ENCODE measurements at regions not wholly inside any gene's neighbourhood (a gene's known extent, or its start where the extent isn't known, plus 50 kb on each side); places are given as distances from the start of the nearest gene placed in this dataset.

- TF ChIP-seq FOXP2 (optimal IDR thresholded peaks at IDR 0.05; ENCODE audit: control extremely low read depth, extremely low read length, insufficient read depth): no peak
- no peak for TF ChIP-seq EZH2 (IDR thresholded peaks at IDR 0.05)
- no peak for TF ChIP-seq POLR2AphosphoS5 (IDR thresholded peaks at IDR 0.05; ENCODE audit: borderline replicate concordance, low read depth, low read length)
- no peak overlapping the region for H3K4me3 ChIP-seq
- H3K9ac ChIP-seq (ENCODE audit: insufficient read length): no peak overlapping the region
- no peak overlapping the region for H3K27ac ChIP-seq
- DNase-seq (ENCODE audit: low read depth, low spot score): no peak
- no peaks in the 10 kb centered on the region for H3K36me3 ChIP-seq (ENCODE audit: insufficient read depth, low read length)
- no peaks in the 10 kb centered on the region for H3K9me3 ChIP-seq (ENCODE audit: low read depth, low read length)
Observed at GRCh38 chr5:165919196-165919595, 2372.2 kb upstream of the WWC1 start.

GRCh38 chr5:165920655-165921054, 2370.8 kb upstream of the WWC1 start:
- Histone ChIP-seq H3K27ac (no peak overlapping the region), H3K36me3 (ENCODE audit: insufficient read depth, low read length) (no peaks in the 10 kb centered on the region), H3K9me3 (ENCODE audit: low read depth, low read length) (no peaks in the 10 kb centered on the region), H3K4me3 (no peak overlapping the region), H3K9ac (ENCODE audit: insufficient read length) (no peak overlapping the region)
- TF ChIP-seq POLR2AphosphoS5 (IDR thresholded peaks at IDR 0.05; ENCODE audit: borderline replicate concordance, low read depth, low read length): no peak
- no peak for DNase-seq (ENCODE audit: low read depth, low spot score)

- H3K9me3 ChIP-seq (ENCODE audit: low read depth, low read length): no peaks in the 10 kb centered on the region
- no peak overlapping the region for H3K9ac ChIP-seq (ENCODE audit: insufficient read length)
- DNase-seq (ENCODE audit: low read depth, low spot score): no peak
- H3K4me3 ChIP-seq: no peak overlapping the region
- no peak overlapping the region for H3K27ac ChIP-seq
- TF ChIP-seq POLR2AphosphoS5 (IDR thresholded peaks at IDR 0.05; ENCODE audit: borderline replicate concordance, low read depth, low read length) (no peak), FOXP2 (optimal IDR thresholded peaks at IDR 0.05; ENCODE audit: control extremely low read depth, extremely low read length, insufficient read depth) (no peak), EZH2 (IDR thresholded peaks at IDR 0.05) (no peak)
- H3K36me3 ChIP-seq (ENCODE audit: insufficient read depth, low read length): no peaks in the 10 kb centered on the region
Observed at GRCh38 chr5:165928971-165929370, 2362.5 kb upstream of the WWC1 start.

GRCh38 chr5:165940541-165940940, 2350.9 kb upstream of the WWC1 start:
- Histone ChIP-seq H3K9ac (ENCODE audit: insufficient read length) (no peak overlapping the region), H3K36me3 (ENCODE audit: insufficient read depth, low read length) (no peaks in the 10 kb centered on the region), H3K4me3 (no peak overlapping the region), H3K9me3 (ENCODE audit: low read depth, low read length) (no peaks in the 10 kb centered on the region), H3K27ac (no peak overlapping the region)
- TF ChIP-seq POLR2AphosphoS5 (IDR thresholded peaks at IDR 0.05; ENCODE audit: borderline replicate concordance, low read depth, low read length) (no peak), EZH2 (IDR thresholded peaks at IDR 0.05) (no peak), FOXP2 (optimal IDR thresholded peaks at IDR 0.05; ENCODE audit: control extremely low read depth, extremely low read length, insufficient read depth) (no peak)
- DNase-seq (ENCODE audit: low read depth, low spot score): no peak

- TF ChIP-seq POLR2AphosphoS5 (IDR thresholded peaks at IDR 0.05; ENCODE audit: borderline replicate concordance, low read depth, low read length): no peak
- Histone ChIP-seq H3K9ac (ENCODE audit: insufficient read length) (no peak overlapping the region), H3K4me3 (no peak overlapping the region), H3K9me3 (ENCODE audit: low read depth, low read length) (no peaks in the 10 kb centered on the region), H3K36me3 (ENCODE audit: insufficient read depth, low read length) (no peaks in the 10 kb centered on the region), H3K27ac (no peak overlapping the region)
- no peak for DNase-seq (ENCODE audit: low read depth, low spot score)
Observed at GRCh38 chr5:165956854-165957253, 2334.6 kb upstream of the WWC1 start.

GRCh38 chr5:165981671-165982070, 2309.8 kb upstream of the WWC1 start:
- no peaks in the 10 kb centered on the region for H3K9me3 ChIP-seq (ENCODE audit: low read depth, low read length)
- H3K4me3 ChIP-seq: no peak overlapping the region
- no peak for DNase-seq (ENCODE audit: low read depth, low spot score)
- H3K9ac ChIP-seq (ENCODE audit: insufficient read length): no peak overlapping the region
- TF ChIP-seq FOXP2 (optimal IDR thresholded peaks at IDR 0.05; ENCODE audit: control extremely low read depth, extremely low read length, insufficient read depth) (no peak), POLR2AphosphoS5 (IDR thresholded peaks at IDR 0.05; ENCODE audit: borderline replicate concordance, low read depth, low read length) (no peak), EZH2 (IDR thresholded peaks at IDR 0.05) (no peak)
- no peaks in the 10 kb centered on the region for H3K36me3 ChIP-seq (ENCODE audit: insufficient read depth, low read length)
- H3K27ac ChIP-seq: no peak overlapping the region

- no peak overlapping the region for H3K9ac ChIP-seq (ENCODE audit: insufficient read length)
- no peak for TF ChIP-seq FOXP2 (optimal IDR thresholded peaks at IDR 0.05; ENCODE audit: control extremely low read depth, extremely low read length, insufficient read depth)
- no peak for TF ChIP-seq EZH2 (IDR thresholded peaks at IDR 0.05)
- TF ChIP-seq POLR2AphosphoS5 (IDR thresholded peaks at IDR 0.05; ENCODE audit: borderline replicate concordance, low read depth, low read length): no peak
- no peak overlapping the region for H3K27ac ChIP-seq
- no peaks in the 10 kb centered on the region for H3K9me3 ChIP-seq (ENCODE audit: low read depth, low read length)
- no peak overlapping the region for H3K4me3 ChIP-seq
- DNase-seq (ENCODE audit: low read depth, low spot score): no peak
- no peaks in the 10 kb centered on the region for H3K36me3 ChIP-seq (ENCODE audit: insufficient read depth, low read length)
Observed at GRCh38 chr5:165996201-165996875, 2295.1 kb upstream of the WWC1 start.

- no peak overlapping the region for H3K9ac ChIP-seq (ENCODE audit: insufficient read length)
- no peak overlapping the region for H3K27ac ChIP-seq
- no peak for DNase-seq (ENCODE audit: low read depth, low spot score)
- no peaks in the 10 kb centered on the region for H3K36me3 ChIP-seq (ENCODE audit: insufficient read depth, low read length)
- H3K9me3 ChIP-seq (ENCODE audit: low read depth, low read length): no peaks in the 10 kb centered on the region
- H3K4me3 ChIP-seq: no peak overlapping the region
- no peak for TF ChIP-seq EZH2 (IDR thresholded peaks at IDR 0.05)
- TF ChIP-seq POLR2AphosphoS5 (IDR thresholded peaks at IDR 0.05; ENCODE audit: borderline replicate concordance, low read depth, low read length): no peak
- no peak for TF ChIP-seq FOXP2 (optimal IDR thresholded peaks at IDR 0.05; ENCODE audit: control extremely low read depth, extremely low read length, insufficient read depth)
Observed at GRCh38 chr5:165999693-166000320, 2291.6 kb upstream of the WWC1 start.

- no peak for DNase-seq (ENCODE audit: low read depth, low spot score)
- Histone ChIP-seq H3K9me3 (ENCODE audit: low read depth, low read length) (no peaks in the 10 kb centered on the region), H3K9ac (ENCODE audit: insufficient read length) (no peak overlapping the region), H3K4me3 (no peak overlapping the region), H3K36me3 (ENCODE audit: insufficient read depth, low read length) (no peaks in the 10 kb centered on the region), H3K27ac (no peak overlapping the region)
- no peak for TF ChIP-seq POLR2AphosphoS5 (IDR thresholded peaks at IDR 0.05; ENCODE audit: borderline replicate concordance, low read depth, low read length)
- no peak for TF ChIP-seq FOXP2 (optimal IDR thresholded peaks at IDR 0.05; ENCODE audit: control extremely low read depth, extremely low read length, insufficient read depth)
- no peak for TF ChIP-seq EZH2 (IDR thresholded peaks at IDR 0.05)
Observed at GRCh38 chr5:166004006-166004405, 2287.4 kb upstream of the WWC1 start.
